Activated CD4-positive, alpha-beta T cell treated with anti-CD3 and anti-CD28 coated beads for 36 hours (primary cell): ENCODE measurements at regions not wholly inside any gene's neighbourhood (a gene's known extent, or its start where the extent isn't known, plus 50 kb on each side); places are given as distances from the start of the nearest gene placed in this dataset.

Source experiments
- ATAC-seq: fragments of 200-7000 bp; cut with Tn5 transposase; one replicate; pipeline ENCODE4 v1.10.0; 2021; ENCODE audit warnings: mild to moderate bottlenecking, moderate library complexity
- CTCF ChIA-PET: fragments of 350-600 bp; sonication (Branson Sonifier 250); formaldehyde crosslinking; loops from one replicate; lab custom pipeline; 2021; ENCODE audit warnings: antibody characterized with exemption; lab: Charles Lee
- POLR2A ChIA-PET: fragments of 350-600 bp; sonication (Branson Sonifier 250); formaldehyde crosslinking; loops from one replicate; lab custom pipeline; 2021; ENCODE audit warnings: antibody characterized with exemption, inconsistent platforms; lab: Charles Lee
- DNase-seq: peaks from one replicate; pipeline ENCODE4 v3.0.0-alpha.2; 2020
- H3K27ac Mint-ChIP-seq: one replicate; pipeline ENCODE4 v1.8.0; 2021; ENCODE audit warnings: mixed read lengths
- H3K27me3 Mint-ChIP-seq: one replicate; pipeline ENCODE4 v1.8.0; 2021; ENCODE audit warnings: mixed read lengths
- H3K36me3 Mint-ChIP-seq: one replicate; pipeline ENCODE4 v1.8.0; 2021; ENCODE audit warnings: low read depth, mixed read lengths
- H3K4me1 Mint-ChIP-seq: one replicate; pipeline ENCODE4 v1.8.0; 2021; ENCODE audit warnings: mixed read lengths
- H3K4me3 Mint-ChIP-seq: one replicate; pipeline ENCODE4 v1.8.0; 2021; ENCODE audit warnings: mild to moderate bottlenecking, moderate library complexity, mixed read lengths
- H3K9me3 Mint-ChIP-seq: one replicate; pipeline ENCODE4 v1.8.0; 2021; ENCODE audit warnings: low read depth, mixed read lengths
- intact Hi-C, 2 experiments: fragments of 100-400 bp; cut with DNase I in 1 of 2; cut with micrococcal nuclease in 1 of 2; formaldehyde crosslinking; loops; one replicate each; pipeline versions ENCODE4 v1.14.2 to v1.15.1; 2022 to 2024; cut with DNase I, micrococcal nuclease

DNA sequence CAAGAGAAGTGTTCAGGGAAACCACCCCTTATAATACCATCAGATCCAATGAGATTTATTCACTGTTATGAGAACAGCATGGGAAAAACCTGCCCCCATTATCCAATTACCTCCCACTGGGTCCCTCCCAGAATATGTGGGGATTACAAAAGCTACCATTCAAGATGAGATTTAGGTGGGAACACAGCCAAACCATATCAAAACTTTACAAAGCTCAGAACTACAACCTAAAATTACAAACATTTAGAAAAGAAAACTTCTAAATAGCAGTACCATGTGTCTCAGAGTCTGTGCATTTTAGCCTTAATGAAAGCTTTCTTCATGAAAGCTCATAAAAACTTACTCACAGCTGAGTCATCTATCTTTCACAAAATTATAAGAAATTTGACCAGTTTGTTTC lies 1442.8 kb upstream of the PCDH7 start:
- CTCF ChIA-PET, result interaction anchor here (0.8 kb wide), 1 partner anchor 15 kb away, joined by 3 read pairs; no protein-coding TSS in a partner anchor
- H3K27me3 Mint-ChIP-seq, result no peaks in the 10 kb centered on the region
- H3K4me3 Mint-ChIP-seq, result no peak overlapping the region
- no peaks in the 10 kb centered on the region for H3K4me1 Mint-ChIP-seq
- DNase-seq (no peak), ATAC-seq (no peak)
- H3K27ac Mint-ChIP-seq, result no peak overlapping the region
- H3K9me3 Mint-ChIP-seq, result peaks cover 10% of the 10 kb centered on the region
- H3K36me3 Mint-ChIP-seq, result no peaks in the 10 kb centered on the region
- intact Hi-C loops, result no loop called here
- POLR2A ChIA-PET, result no interaction called here

DNA sequence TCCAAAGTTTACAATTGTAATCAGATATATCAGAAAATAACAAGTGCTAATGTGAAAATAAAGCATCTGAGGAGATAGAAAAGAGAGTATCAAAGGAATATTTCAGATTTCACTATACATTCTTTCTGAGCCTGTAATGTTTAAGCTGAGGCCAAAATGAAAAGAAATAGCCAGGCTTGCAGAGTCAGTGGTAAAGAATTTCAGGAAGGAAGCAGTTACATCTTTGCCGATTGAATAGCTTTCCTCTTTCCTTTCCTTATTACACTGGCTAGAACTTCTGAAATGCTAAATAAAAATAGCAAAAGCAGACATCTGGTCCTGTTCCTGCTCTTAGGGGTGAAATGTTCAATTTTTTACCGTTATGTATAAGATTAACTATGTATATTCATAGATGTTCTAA lies 1441.6 kb upstream of the PCDH7 start:
- Mint-ChIP-seq H3K36me3 (no peaks in the 10 kb centered on the region), H3K27me3 (no peaks in the 10 kb centered on the region), H3K4me1 (no peaks in the 10 kb centered on the region), H3K27ac (no peak overlapping the region), H3K9me3 (peaks cover 9% of the 10 kb centered on the region), H3K4me3 (no peak overlapping the region)
- no peak for DNase-seq
- ChIA-PET POLR2A (no interaction called here), CTCF (no interaction called here)
- intact Hi-C loops, result no loop called here
- ATAC-seq, result no peak

DNA sequence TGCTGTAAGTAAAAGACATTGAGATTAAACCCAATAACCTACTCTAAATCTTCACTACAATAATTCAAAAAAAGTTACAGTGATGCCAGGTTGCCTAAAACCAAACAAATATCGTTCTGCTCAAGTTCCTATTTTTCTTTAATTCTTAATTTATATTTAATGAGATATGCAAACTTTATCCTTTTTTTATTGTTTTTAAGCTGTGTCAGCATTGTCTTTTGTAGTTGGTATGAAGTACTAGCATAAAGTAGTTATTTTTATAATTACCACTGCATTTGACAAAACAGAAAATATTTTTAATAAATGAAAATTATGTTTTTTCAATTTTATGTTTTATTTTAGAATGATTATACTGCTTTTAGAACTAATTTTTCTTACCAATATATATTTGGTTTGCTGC lies 1431.1 kb upstream of the PCDH7 start:
- H3K4me3 Mint-ChIP-seq, result no peak overlapping the region
- no peaks in the 10 kb centered on the region for H3K4me1 Mint-ChIP-seq
- no peaks in the 10 kb centered on the region for H3K27me3 Mint-ChIP-seq
- ChIA-PET POLR2A (no interaction called here), CTCF (no interaction called here)
- H3K9me3 Mint-ChIP-seq, result peaks cover 6% of the 10 kb centered on the region
- no peaks in the 10 kb centered on the region for H3K36me3 Mint-ChIP-seq
- intact Hi-C loops, result no loop called here
- DNase-seq (no peak), ATAC-seq (no peak)
- no peak overlapping the region for H3K27ac Mint-ChIP-seq

DNA sequence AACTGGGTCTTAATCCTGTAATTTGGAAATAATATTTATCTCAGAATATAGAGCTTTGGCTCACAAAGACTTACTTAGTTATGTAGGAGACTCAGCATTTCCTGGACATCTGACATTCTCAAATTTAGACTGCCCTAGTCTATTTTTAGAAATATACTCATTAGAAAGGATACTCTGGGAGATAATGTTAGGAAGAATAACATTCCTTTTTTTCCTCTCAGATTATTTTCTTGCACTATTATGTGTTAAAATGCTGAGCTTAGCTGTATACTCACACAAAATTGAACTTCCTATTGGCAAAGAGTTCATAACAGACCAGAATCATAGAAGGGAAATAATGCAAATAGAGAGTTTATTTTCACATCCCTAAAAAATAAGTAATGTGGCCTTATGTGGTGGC lies 1424.9 kb upstream of the PCDH7 start:
- H3K27ac Mint-ChIP-seq, result no peak overlapping the region
- DNase-seq, result no peak
- no peaks in the 10 kb centered on the region for H3K4me1 Mint-ChIP-seq
- ChIA-PET POLR2A (no interaction called here), CTCF (no interaction called here)
- no peak for ATAC-seq
- H3K4me3 Mint-ChIP-seq, result no peak overlapping the region
- H3K27me3 Mint-ChIP-seq, result no peaks in the 10 kb centered on the region
- H3K9me3 Mint-ChIP-seq, result peaks cover 2% of the 10 kb centered on the region
- no peaks in the 10 kb centered on the region for H3K36me3 Mint-ChIP-seq
- intact Hi-C loops, result no loop called here

DNA sequence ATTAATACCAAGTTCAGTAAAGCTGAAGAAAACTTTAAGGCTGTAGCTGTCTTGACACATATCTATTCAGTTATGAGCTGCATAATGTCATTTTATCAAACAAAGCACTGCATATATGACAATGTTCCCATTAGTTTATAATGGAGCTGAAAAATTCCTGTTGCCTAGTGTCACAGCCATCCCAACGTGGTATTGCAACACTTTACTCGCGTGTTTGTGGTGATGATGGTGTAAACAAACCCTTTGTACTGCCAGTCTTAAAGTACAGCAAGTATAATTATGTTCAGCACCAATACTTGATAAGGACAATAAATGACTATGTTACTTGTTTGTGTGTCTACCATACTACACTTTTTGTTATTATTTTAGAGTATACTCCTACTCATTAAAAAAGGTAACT lies 1415.6 kb upstream of the PCDH7 start:
- POLR2A ChIA-PET, result no interaction called here

DNA sequence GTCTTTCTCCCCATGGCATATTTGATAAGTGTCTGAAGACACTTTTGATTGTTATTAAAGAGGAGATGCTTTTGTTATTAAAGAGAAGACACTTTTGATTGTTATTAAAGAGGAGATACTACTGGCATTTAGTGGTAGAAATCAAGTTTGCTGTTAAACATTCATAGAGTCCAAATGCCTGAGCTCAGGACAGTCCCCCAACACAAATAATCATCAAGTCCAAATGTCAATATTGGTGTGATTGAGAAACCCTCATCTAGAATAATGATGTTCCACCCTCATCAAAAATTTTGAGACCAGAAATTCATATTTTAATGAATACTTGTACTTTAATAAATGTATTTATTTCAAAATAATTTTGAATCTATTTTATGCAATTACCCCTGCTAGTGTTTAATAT lies 1412.9 kb upstream of the PCDH7 start:
- POLR2A ChIA-PET, result no interaction called here
- Mint-ChIP-seq H3K4me1 (no peaks in the 10 kb centered on the region), H3K36me3 (no peaks in the 10 kb centered on the region), H3K4me3 (no peak overlapping the region), H3K27me3 (no peaks in the 10 kb centered on the region), H3K27ac (no peak overlapping the region), H3K9me3 (peaks cover 10% of the 10 kb centered on the region)
- DNase-seq, result no peak
- intact Hi-C loops, result no loop called here
- CTCF ChIA-PET, result no interaction called here
- no peak for ATAC-seq

More for the DNA sequence above, 1415.6 kb upstream of the PCDH7 start:
- ATAC-seq (no peak), DNase-seq (no peak)
- Mint-ChIP-seq H3K27me3 (no peaks in the 10 kb centered on the region), H3K9me3 (peaks cover 8% of the 10 kb centered on the region), H3K4me1 (no peaks in the 10 kb centered on the region), H3K27ac (no peak overlapping the region), H3K36me3 (no peaks in the 10 kb centered on the region), H3K4me3 (no peak overlapping the region)
- intact Hi-C loops, result no loop called here
- CTCF ChIA-PET, result no interaction called here

DNA sequence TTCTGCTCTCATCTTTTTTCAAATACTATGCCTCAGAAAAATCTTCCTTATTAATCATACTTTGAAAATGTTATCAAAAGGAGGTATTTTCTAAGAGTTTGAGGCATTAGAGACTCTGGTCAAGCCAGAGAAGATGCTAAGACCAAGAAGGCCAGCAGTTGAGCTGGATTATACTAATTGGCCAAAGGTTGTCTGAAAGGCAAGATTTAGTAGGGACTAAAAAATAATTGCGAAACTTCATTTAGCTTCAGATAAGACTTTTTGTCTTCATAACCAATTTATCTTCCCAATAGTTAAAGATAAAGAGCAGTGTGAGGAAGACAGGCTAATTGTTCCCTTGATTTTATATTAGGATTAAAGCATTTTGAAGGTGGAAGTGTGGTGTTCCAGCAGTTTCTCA lies 1412.4 kb upstream of the PCDH7 start:
- ATAC-seq, result no peak
- no peak overlapping the region for H3K4me3 Mint-ChIP-seq
- no peaks in the 10 kb centered on the region for H3K4me1 Mint-ChIP-seq
- intact Hi-C loops, result no loop called here
- H3K27me3 Mint-ChIP-seq, result no peaks in the 10 kb centered on the region
- ChIA-PET CTCF (no interaction called here), POLR2A (no interaction called here)
- no peak for DNase-seq
- H3K27ac Mint-ChIP-seq, result no peak overlapping the region
- no peaks in the 10 kb centered on the region for H3K36me3 Mint-ChIP-seq
- H3K9me3 Mint-ChIP-seq, result peaks cover 10% of the 10 kb centered on the region

DNA sequence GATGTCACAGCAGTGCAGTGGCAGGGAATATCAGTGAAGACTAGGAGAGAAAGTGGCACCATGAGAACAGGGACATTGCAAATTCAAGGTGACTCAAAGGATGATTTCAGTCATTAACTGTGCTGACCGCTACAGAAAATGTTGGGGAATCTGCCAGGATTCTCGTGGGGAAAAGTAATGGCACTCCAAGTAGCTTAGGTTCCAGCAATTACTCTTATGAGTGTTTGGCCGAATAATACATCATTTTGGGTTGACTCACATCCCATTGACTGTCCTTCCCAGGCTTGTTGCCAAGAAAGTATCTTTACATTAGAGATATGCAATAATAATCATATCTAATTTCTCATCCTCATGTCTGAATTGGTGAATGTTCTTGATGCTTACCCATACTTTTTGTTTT lies 1411.1 kb upstream of the PCDH7 start:
- DNase-seq (no peak), ATAC-seq (no peak)
- ChIA-PET POLR2A (no interaction called here), CTCF (no interaction called here)
- Mint-ChIP-seq H3K9me3 (peaks cover 10% of the 10 kb centered on the region), H3K27ac (no peak overlapping the region), H3K4me3 (no peak overlapping the region), H3K27me3 (no peaks in the 10 kb centered on the region), H3K4me1 (no peaks in the 10 kb centered on the region), H3K36me3 (no peaks in the 10 kb centered on the region)
- intact Hi-C loops, result no loop called here

DNA sequence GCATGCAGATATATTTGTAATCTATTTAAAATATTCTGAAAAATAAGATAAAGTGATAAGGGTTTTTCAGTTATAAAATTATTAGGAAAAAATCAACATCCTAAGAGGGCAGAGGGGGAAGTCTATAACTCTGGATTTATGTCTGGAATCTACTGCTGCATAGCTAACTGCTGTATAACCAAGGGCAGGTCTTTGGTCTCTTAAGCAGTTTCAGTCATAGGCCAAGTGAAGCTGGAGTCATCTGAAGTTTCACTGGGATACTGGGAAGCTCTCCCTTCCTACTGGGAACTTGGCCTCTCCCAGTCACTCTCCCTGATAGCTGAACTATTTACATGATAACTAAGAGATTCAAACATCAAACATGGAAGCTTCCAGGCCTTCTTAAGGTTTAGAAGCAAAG lies 1409.9 kb upstream of the PCDH7 start:
- intact Hi-C loops, result no loop called here
- Mint-ChIP-seq H3K27me3 (no peaks in the 10 kb centered on the region), H3K4me3 (no peak overlapping the region), H3K4me1 (no peaks in the 10 kb centered on the region), H3K36me3 (no peaks in the 10 kb centered on the region), H3K9me3 (peaks cover 10% of the 10 kb centered on the region), H3K27ac (no peak overlapping the region)
- ChIA-PET CTCF (no interaction called here), POLR2A (no interaction called here)
- no peak for DNase-seq
- ATAC-seq, result no peak

DNA sequence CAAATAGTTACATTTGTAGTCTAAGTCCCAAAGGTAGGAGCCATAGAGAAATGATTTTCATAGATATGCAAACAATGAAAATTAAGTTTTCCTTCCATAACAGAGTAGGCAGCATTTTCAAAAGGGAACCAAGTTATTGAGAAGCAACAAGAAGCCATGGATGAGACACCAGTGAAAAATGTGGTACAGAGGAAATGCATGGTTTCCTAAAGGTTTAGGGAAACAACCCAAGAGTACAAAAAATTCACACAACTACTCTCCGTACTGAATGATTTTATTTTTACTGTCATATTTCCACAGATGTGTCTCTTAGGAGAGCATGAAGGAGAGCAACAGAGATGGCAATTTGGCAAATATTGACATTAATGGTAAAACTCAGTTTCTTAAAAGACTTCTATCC lies 1408.9 kb upstream of the PCDH7 start:
- H3K27me3 Mint-ChIP-seq, result no peaks in the 10 kb centered on the region
- ATAC-seq, result no peak
- H3K27ac Mint-ChIP-seq, result no peak overlapping the region
- CTCF ChIA-PET, result no interaction called here
- no peak for DNase-seq
- no peaks in the 10 kb centered on the region for H3K4me1 Mint-ChIP-seq
- H3K4me3 Mint-ChIP-seq, result no peak overlapping the region
- intact Hi-C loops, result no loop called here
- H3K36me3 Mint-ChIP-seq, result no peaks in the 10 kb centered on the region
- POLR2A ChIA-PET, result no interaction called here
- H3K9me3 Mint-ChIP-seq, result peaks cover 10% of the 10 kb centered on the region

DNA sequence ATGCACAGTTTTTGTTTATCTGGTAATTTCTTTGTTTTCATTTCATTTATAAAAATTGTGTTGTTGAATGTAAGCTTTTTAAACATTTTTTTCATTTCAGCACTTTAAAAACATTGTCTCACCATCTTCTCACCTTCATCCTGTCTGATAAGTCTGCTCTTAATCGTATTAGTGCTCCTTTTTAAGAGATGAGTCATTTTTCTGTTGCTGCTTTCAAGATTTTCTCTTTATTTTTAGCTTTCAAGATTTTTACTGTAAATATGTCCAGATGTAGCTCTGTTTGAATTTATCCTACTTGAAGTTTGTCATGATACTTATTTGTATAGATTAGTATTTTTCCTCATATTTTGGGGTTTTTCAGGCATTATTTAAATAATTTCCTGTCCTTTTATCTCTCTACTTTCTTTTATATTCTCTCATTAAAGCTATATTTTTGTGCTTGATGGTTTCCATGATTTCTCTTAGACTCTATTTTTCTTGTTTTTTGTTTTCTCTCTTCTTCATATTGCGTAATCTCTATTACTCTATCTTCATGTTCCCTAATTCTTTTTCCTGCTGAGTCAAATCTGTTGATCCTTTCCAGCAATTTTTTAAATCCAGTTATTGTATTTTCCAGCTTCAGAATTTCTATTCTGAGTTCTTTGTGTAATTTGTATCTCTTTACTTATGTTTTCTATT lies 1400.4 kb upstream of the PCDH7 start:
- ATAC-seq (no peak), DNase-seq (no peak)
- Mint-ChIP-seq H3K27ac (no peak overlapping the region), H3K9me3 (peaks cover 3% of the 10 kb centered on the region), H3K27me3 (no peaks in the 10 kb centered on the region), H3K4me3 (no peak overlapping the region), H3K4me1 (no peaks in the 10 kb centered on the region), H3K36me3 (no peaks in the 10 kb centered on the region)
- CTCF ChIA-PET, result no interaction called here
- POLR2A ChIA-PET, result no interaction called here
- intact Hi-C loops, result no loop called here

DNA sequence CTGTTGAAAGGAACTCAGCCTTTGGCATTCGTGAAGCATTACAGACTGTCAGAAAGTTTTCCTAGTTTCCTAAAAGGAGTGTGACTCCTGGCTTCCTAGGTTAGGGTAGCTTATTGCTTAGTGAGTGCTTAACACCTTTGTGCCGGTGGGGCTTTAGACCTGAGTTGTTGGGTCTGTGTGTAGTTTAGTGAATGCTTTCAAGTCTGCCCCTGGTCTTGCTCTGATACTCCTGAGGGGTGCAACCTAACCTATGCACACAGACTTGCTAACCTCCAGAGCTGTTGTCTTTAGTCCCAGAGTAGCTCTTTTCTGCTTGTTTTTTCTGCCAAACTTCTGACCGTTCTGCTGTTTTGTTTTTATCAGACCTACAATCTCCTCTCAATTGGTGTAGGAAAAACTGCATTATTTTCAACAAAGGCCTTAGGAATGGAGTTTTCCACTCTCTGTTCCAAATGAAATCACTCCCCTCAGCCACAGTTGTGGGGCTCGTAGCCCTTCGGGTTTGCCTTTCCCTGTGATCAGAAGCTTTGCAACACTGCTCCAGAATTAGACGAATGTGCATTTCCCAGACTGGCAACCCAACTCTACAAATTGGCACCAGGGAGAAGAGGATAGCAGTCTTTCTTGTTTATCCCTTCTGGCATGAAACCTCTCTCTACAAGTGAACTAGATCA lies 1399.1 kb upstream of the PCDH7 start:
- intact Hi-C loops, result no loop called here
- Mint-ChIP-seq H3K4me3 (no peak overlapping the region), H3K27ac (no peak overlapping the region), H3K27me3 (no peaks in the 10 kb centered on the region), H3K4me1 (no peaks in the 10 kb centered on the region), H3K36me3 (no peaks in the 10 kb centered on the region), H3K9me3 (peaks cover 4% of the 10 kb centered on the region)
- DNase-seq, result no peak
- ChIA-PET POLR2A (no interaction called here), CTCF (no interaction called here)
- no peak for ATAC-seq
